ENCODE measurements at regions not wholly inside any gene's neighbourhood (a gene's known extent, or its start where the extent isn't known, plus 50 kb on each side); places are given as distances from the start of the nearest gene placed in this dataset.
"Not testable (repeated sequence)": the region's sequence is repeated elsewhere in the genome, so short reads cannot be mapped to it uniquely, and the experiment has no call there.

- H3K4me1 ChIP-seq: no peaks in the 10 kb centered on the region
- H3K27me3 ChIP-seq: no peaks in the 10 kb centered on the region
- H3K27ac ChIP-seq: no peak overlapping the region
- no peaks in the 10 kb centered on the region for H3K36me3 ChIP-seq
- no peak overlapping the region for H3K4me3 ChIP-seq
- DNase-seq (no peak), ATAC-seq (no peak)
- WGBS, 2 donors: 44 to 46% methylated on average over 2 of the region's 2 CpGs
- intact Hi-C loops (cut with DNase I): no loop called here
- no peak for TF ChIP-seq CTCF (IDR thresholded peaks at IDR 0.05)
- peaks cover 0 to 15% (median 0%) of the 10 kb centered on the region in 11 donors for H3K9me3 ChIP-seq
These were observed 854.3 kb downstream of the UQCRFS1 start for GRCh38 chr19:28358633-28359032.

GRCh38 chr19:28351761-28352160 is 861.2 kb downstream of the UQCRFS1 start:
- DNase-seq (no peak), ATAC-seq (no peak)
- no peaks in the 10 kb centered on the region for H3K4me1 ChIP-seq
- peaks cover 0 to 20% (median 0%) of the 10 kb centered on the region in 11 donors for H3K9me3 ChIP-seq
- no peak overlapping the region for H3K27ac ChIP-seq
- peaks cover 0 to 4% (median 0%) of the 10 kb centered on the region in 7 donors for H3K27me3 ChIP-seq
- TF ChIP-seq CTCF (IDR thresholded peaks at IDR 0.05): no peak
- no peak overlapping the region for H3K4me3 ChIP-seq
- H3K36me3 ChIP-seq: no peaks in the 10 kb centered on the region
- WGBS, 2 donors: 91 to 92% methylated on average over 3 of the region's 3 CpGs
- intact Hi-C loops (cut with DNase I): no loop called here

GRCh38 chr19:28351321-28351720 is 861.6 kb downstream of the UQCRFS1 start:
- 86 to 87% methylated on average over 6 of the region's 6 CpGs for WGBS, 2 donors
- H3K4me1 ChIP-seq; ATAC-seq; H3K27me3 ChIP-seq; DNase-seq; H3K27ac ChIP-seq; intact Hi-C loops (cut with DNase I); H3K36me3 ChIP-seq; H3K4me3 ChIP-seq: not testable (repeated sequence)
- H3K9me3 ChIP-seq: peaks cover 0 to 18% (median 0%) of the 10 kb centered on the region in 11 donors

GRCh38 chr19:28350673-28351072 is 862.3 kb downstream of the UQCRFS1 start:
- ATAC-seq: no peak
- Histone ChIP-seq H3K36me3 (no peaks in the 10 kb centered on the region), H3K27me3 (peaks cover 0 to 9% (median 0%) of the 10 kb centered on the region in 7 donors), H3K27ac (no peak overlapping the region), H3K4me3 (no peak overlapping the region), H3K4me1 (no peaks in the 10 kb centered on the region), H3K9me3 (peaks cover 0 to 18% (median 0%) of the 10 kb centered on the region in 11 donors)
- intact Hi-C loops (cut with DNase I): no loop called here
- no peak for DNase-seq
- TF ChIP-seq CTCF (IDR thresholded peaks at IDR 0.05): no peak
- WGBS, 2 donors: 78 to 81% methylated on average over 5 of the region's 5 CpGs

GRCh38 chr19:28350037-28350436 is 862.9 kb downstream of the UQCRFS1 start:
- WGBS, 2 donors: 70 to 89% methylated on average over 4 of the region's 4 CpGs
- no peak for ATAC-seq

More at GRCh38 chr19:28350037-28350436, 862.9 kb downstream of the UQCRFS1 start:
- H3K27ac ChIP-seq: no peak overlapping the region
- H3K27me3 ChIP-seq: peaks cover 0 to 14% (median 0%) of the 10 kb centered on the region in 7 donors
- intact Hi-C loops (cut with DNase I): no loop called here
- DNase-seq: no peak
- no peak overlapping the region for H3K4me3 ChIP-seq
- no peaks in the 10 kb centered on the region for H3K4me1 ChIP-seq
- H3K36me3 ChIP-seq: no peaks in the 10 kb centered on the region
- peaks cover 0 to 18% (median 0%) of the 10 kb centered on the region in 11 donors for H3K9me3 ChIP-seq
- TF ChIP-seq CTCF (IDR thresholded peaks at IDR 0.05): no peak

Measured in heart right ventricle (tissue), 16 donors.